Caco-2 (cell line): ENCODE measurements at regions not wholly inside any gene's neighbourhood (a gene's known extent, or its start where the extent isn't known, plus 50 kb on each side); places are given as distances from the start of the nearest gene placed in this dataset.

Experiments
- BruUV-seq: library from RNA; stranded (reverse); fragments of 400-500 nt; replicated peaks from 2 replicates; lab custom pipeline; 2021; lab: Mats Ljungman, UMichigan
- CTCF ChIA-PET: fragments of 300-600 bp; sonication (Branson Sonifier 250); formaldehyde crosslinking; loops from one replicate; lab custom pipeline; 2022; ENCODE audit warnings: antibody characterized with exemption; lab: Charles Lee
- POLR2A ChIA-PET: fragments of 300-600 bp; sonication (Branson Sonifier 250); formaldehyde crosslinking; loops from one replicate; lab custom pipeline; 2022; ENCODE audit warnings: antibody characterized with exemption; lab: Charles Lee
- DNase-seq, 2 experiments: peaks; one replicate each; pipeline versions ENCODE4 v3.0.0 to v3.0.0-alpha.2; 2020 to 2022
- H3K27me3 ChIP-seq: replicated peaks from 2 replicates; pipeline ENCODE4 v1.6.0; 2011; ENCODE audit warnings: low read length; ENCODE audit not compliant: control insufficient read depth, insufficient read depth
- H3K36me3 ChIP-seq: 2 replicates; pipeline ENCODE4 v1.5.1; 2011; ENCODE audit warnings: low read length; ENCODE audit not compliant: control insufficient read depth, insufficient read depth
- H3K4me1 ChIP-seq: fragments of 250-450 bp; sonication (Bioruptor Pico); 2 replicates; pipeline ENCODE4 v1.5.1; 2020; ENCODE audit warnings: mild to moderate bottlenecking
- H3K4me3 ChIP-seq: 2 replicates; pipeline ENCODE4 v1.5.1; 2011; ENCODE audit warnings: low read depth, mild to moderate bottlenecking, control low read depth, low read length
- H3K9me3 ChIP-seq: fragments of 250-450 bp; sonication (Bioruptor Pico); 2 replicates; pipeline ENCODE4 v1.5.1; 2020; ENCODE audit warnings: mild to moderate bottlenecking, moderate library complexity
- H3K27ac Mint-ChIP-seq: one replicate; pipeline ENCODE4 v1.8.0; 2022; ENCODE audit warnings: mixed read lengths; ENCODE audit not compliant: unreplicated experiment
- H3K27me3 Mint-ChIP-seq: one replicate; pipeline ENCODE4 v1.8.0; 2022; ENCODE audit warnings: mixed read lengths; ENCODE audit not compliant: insufficient read depth, unreplicated experiment
- H3K36me3 Mint-ChIP-seq: one replicate; pipeline ENCODE4 v1.8.0; 2022; ENCODE audit warnings: mild to moderate bottlenecking, mixed read lengths; ENCODE audit not compliant: insufficient read depth, unreplicated experiment
- H3K4me1 Mint-ChIP-seq: one replicate; pipeline ENCODE4 v1.8.0; 2022; ENCODE audit warnings: low read depth, mixed read lengths; ENCODE audit not compliant: unreplicated experiment
- H3K4me3 Mint-ChIP-seq: one replicate; pipeline ENCODE4 v1.8.0; 2022; ENCODE audit warnings: mild to moderate bottlenecking, moderate library complexity, mixed read lengths; ENCODE audit not compliant: unreplicated experiment
- H3K9me3 Mint-ChIP-seq: one replicate; pipeline ENCODE4 v1.8.0; 2022; ENCODE audit warnings: mixed read lengths; ENCODE audit not compliant: unreplicated experiment
- intact Hi-C: fragments of 100-400 bp; cut with micrococcal nuclease; formaldehyde crosslinking; loops from one replicate; pipeline ENCODE4 v1.10.0; 2022; ENCODE audit not compliant: unreplicated experiment
- TF ChIP-seq, protein P1 (sequence below), 2 experiments: fragments of 200-600 bp in 1 of 2; IDR thresholded peaks; 1 replicate in 1 of 2; 2 replicates in 1 of 2; pipeline versions ENCODE4 v1.5.1 to v1.8.0; 2011 to 2022; ENCODE audit warnings: antibody characterized with exemption in 1 of 2, control low read depth in 1 of 2, inconsistent platforms in 1 of 2, low read depth in 1 of 2, low read length in 1 of 2, mild to moderate bottlenecking in 1 of 2, moderate library complexity in 1 of 2; ENCODE audit not compliant: insufficient read depth in 1 of 2, severe bottlenecking in 1 of 2, unreplicated experiment in 1 of 2

- Mint-ChIP-seq H3K27ac (no peak overlapping the region), H3K27me3 (peaks cover 3% of the 10 kb centered on the region), H3K36me3 (no peaks in the 10 kb centered on the region), H3K4me1 (no peaks in the 10 kb centered on the region), H3K9me3 (no peaks in the 10 kb centered on the region), H3K4me3 (no peak overlapping the region)
- TF ChIP-seq, protein P1, sequence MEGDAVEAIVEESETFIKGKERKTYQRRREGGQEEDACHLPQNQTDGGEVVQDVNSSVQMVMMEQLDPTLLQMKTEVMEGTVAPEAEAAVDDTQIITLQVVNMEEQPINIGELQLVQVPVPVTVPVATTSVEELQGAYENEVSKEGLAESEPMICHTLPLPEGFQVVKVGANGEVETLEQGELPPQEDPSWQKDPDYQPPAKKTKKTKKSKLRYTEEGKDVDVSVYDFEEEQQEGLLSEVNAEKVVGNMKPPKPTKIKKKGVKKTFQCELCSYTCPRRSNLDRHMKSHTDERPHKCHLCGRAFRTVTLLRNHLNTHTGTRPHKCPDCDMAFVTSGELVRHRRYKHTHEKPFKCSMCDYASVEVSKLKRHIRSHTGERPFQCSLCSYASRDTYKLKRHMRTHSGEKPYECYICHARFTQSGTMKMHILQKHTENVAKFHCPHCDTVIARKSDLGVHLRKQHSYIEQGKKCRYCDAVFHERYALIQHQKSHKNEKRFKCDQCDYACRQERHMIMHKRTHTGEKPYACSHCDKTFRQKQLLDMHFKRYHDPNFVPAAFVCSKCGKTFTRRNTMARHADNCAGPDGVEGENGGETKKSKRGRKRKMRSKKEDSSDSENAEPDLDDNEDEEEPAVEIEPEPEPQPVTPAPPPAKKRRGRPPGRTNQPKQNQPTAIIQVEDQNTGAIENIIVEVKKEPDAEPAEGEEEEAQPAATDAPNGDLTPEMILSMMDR (IDR thresholded peaks at IDR 0.05; ENCODE audit: insufficient read depth in 1 of 2, low read depth in 1 of 2, low read length in 1 of 2, severe bottlenecking in 1 of 2, unreplicated experiment in 1 of 2) = no peak
- no peak overlapping the region for H3K4me3 ChIP-seq
- no TSS peak for BruUV-seq
- intact Hi-C loops = no loop called here
- POLR2A ChIA-PET = no interaction called here
- no peak for DNase-seq
- no peaks in the 10 kb centered on the region for H3K9me3 ChIP-seq
- no peaks in the 10 kb centered on the region for H3K36me3 ChIP-seq
- H3K4me1 ChIP-seq = no peaks in the 10 kb centered on the region
- CTCF ChIA-PET = no interaction called here
- H3K27me3 ChIP-seq = no peaks in the 10 kb centered on the region
These were observed 201.0 kb upstream of the ADARB2 start for GRCh38 chr10:1938317-1938716.

- H3K27me3 ChIP-seq = no peaks in the 10 kb centered on the region
- TF ChIP-seq, protein P1 (IDR thresholded peaks at IDR 0.05; ENCODE audit: insufficient read depth in 1 of 2, low read depth in 1 of 2, low read length in 1 of 2, severe bottlenecking in 1 of 2, unreplicated experiment in 1 of 2) = no peak
- H3K27ac Mint-ChIP-seq = no peak overlapping the region
- no peak overlapping the region for H3K4me3 ChIP-seq
- ChIA-PET POLR2A (no interaction called here), CTCF (no interaction called here)
- H3K36me3 ChIP-seq = no peaks in the 10 kb centered on the region
- peaks cover 3% of the 10 kb centered on the region for H3K27me3 Mint-ChIP-seq
- H3K4me1 Mint-ChIP-seq = no peaks in the 10 kb centered on the region
- intact Hi-C loops = no loop called here
- no peak for DNase-seq
- H3K4me1 ChIP-seq = no peaks in the 10 kb centered on the region
- H3K4me3 Mint-ChIP-seq = no peak overlapping the region
- H3K9me3 Mint-ChIP-seq = no peaks in the 10 kb centered on the region
- BruUV-seq = no TSS peak
- no peaks in the 10 kb centered on the region for H3K36me3 Mint-ChIP-seq
- no peaks in the 10 kb centered on the region for H3K9me3 ChIP-seq
These were observed 198.6 kb upstream of the ADARB2 start for GRCh38 chr10:1935912-1936311.

DNA sequence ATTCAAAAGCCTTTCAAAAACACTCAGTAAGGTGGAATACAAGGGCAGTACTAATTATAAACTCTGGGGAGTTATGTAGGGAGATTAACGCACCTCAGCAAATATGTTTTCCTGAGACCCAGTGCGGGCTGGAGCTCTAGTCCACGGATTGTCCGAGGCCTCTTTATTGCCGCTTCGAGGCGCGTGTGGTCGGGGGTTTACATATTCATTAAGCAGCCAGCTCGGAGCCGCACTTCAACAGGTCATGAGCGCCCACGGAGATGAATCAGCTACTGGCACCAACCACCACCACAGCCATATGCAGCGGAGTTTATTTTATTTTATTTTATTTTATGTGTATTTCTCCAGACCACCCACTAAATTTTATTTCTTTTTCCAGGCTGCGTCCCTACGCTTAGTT is 195.9 kb upstream of the ADARB2 start:
- TF ChIP-seq, protein P1 (IDR thresholded peaks at IDR 0.05; ENCODE audit: insufficient read depth in 1 of 2, low read depth in 1 of 2, low read length in 1 of 2, severe bottlenecking in 1 of 2, unreplicated experiment in 1 of 2) = no peak
- no TSS peak for BruUV-seq
- Mint-ChIP-seq H3K27ac (no peak overlapping the region), H3K9me3 (no peaks in the 10 kb centered on the region), H3K4me1 (no peaks in the 10 kb centered on the region), H3K27me3 (peaks cover 9% of the 10 kb centered on the region), H3K36me3 (no peaks in the 10 kb centered on the region), H3K4me3 (no peak overlapping the region)
- Histone ChIP-seq H3K4me1 (no peaks in the 10 kb centered on the region), H3K9me3 (no peaks in the 10 kb centered on the region), H3K36me3 (no peaks in the 10 kb centered on the region), H3K4me3 (no peak overlapping the region), H3K27me3 (0 out of 2 replicates have a peak, but pooled peaks cover 1% of the 10 kb centered on the region)
- CTCF ChIA-PET = no interaction called here
- intact Hi-C loops = no loop called here
- no peak for DNase-seq
- POLR2A ChIA-PET = no interaction called here
